ENCODE measurements at regions not wholly inside any gene's neighbourhood (a gene's known extent, or its start where the extent isn't known, plus 50 kb on each side); places are given as distances from the start of the nearest gene placed in this dataset.

- no peak for DNase-seq
These were observed 53.9 kb downstream of the FOXL1 start for GRCh38 chr16:86632206-86632605.

GRCh38 chr16:86632944-86633343, 54.6 kb downstream of the FOXL1 start:
- no peak for DNase-seq

- DNase-seq: no peak
These were observed 55.9 kb downstream of the FOXL1 start for GRCh38 chr16:86634292-86634691.

GRCh38 chr16:86635176-86635876, 57.0 kb downstream of the FOXL1 start:
- no peak for DNase-seq

- no peak for DNase-seq
These were observed 57.6 kb downstream of the FOXL1 start for GRCh38 chr16:86635926-86636325.

- DNase-seq: no peak
These were observed 59.4 kb downstream of the FOXL1 start for GRCh38 chr16:86637744-86638143.

GRCh38 chr16:86638642-86639041, 60.3 kb downstream of the FOXL1 start:
- DNase-seq: no peak

- no peak for DNase-seq
These were observed 61.0 kb downstream of the FOXL1 start for GRCh38 chr16:86639354-86639753.

GRCh38 chr16:86640265-86640843, 62.0 kb downstream of the FOXL1 start:
- no peak for DNase-seq

GRCh38 chr16:86642087-86642486, 63.7 kb downstream of the FOXL1 start:
- no peak for DNase-seq

GRCh38 chr16:86643671-86644070, 65.3 kb downstream of the FOXL1 start:
- DNase-seq: no peak

GRCh38 chr16:86647561-86647960, 69.2 kb downstream of the FOXL1 start:
- no peak for DNase-seq

- no peak for DNase-seq
These were observed 71.5 kb downstream of the FOXL1 start for GRCh38 chr16:86649875-86650274.

GRCh38 chr16:86651013-86651627, 72.8 kb downstream of the FOXL1 start:
- no peak for DNase-seq

GRCh38 chr16:86651823-86652222, 73.5 kb downstream of the FOXL1 start:
- DNase-seq: no peak

- no peak for DNase-seq
These were observed 75.1 kb downstream of the FOXL1 start for GRCh38 chr16:86653285-86654006.

- DNase-seq: no peak
These were observed 79.6 kb downstream of the FOXL1 start for GRCh38 chr16:86657972-86658371.

GRCh38 chr16:86660623-86661022, 82.3 kb downstream of the FOXL1 start:
- DNase-seq: no peak

- no peak for DNase-seq
These were observed 83.4 kb downstream of the FOXL1 start for GRCh38 chr16:86661706-86662105.

GRCh38 chr16:86662195-86662594, 83.8 kb downstream of the FOXL1 start:
- DNase-seq: no peak

- DNase-seq: no peak
These were observed 84.4 kb downstream of the FOXL1 start for GRCh38 chr16:86662740-86663139.

GRCh38 chr16:86663685-86664521, 85.6 kb downstream of the FOXL1 start:
- no peak for DNase-seq
